ENCODE measurements at regions not wholly inside any gene's neighbourhood (a gene's known extent, or its start where the extent isn't known, plus 50 kb on each side); places are given as distances from the start of the nearest gene placed in this dataset.

GRCh38 chr22:48520207-48520606, 1307.5 kb downstream of the BRD1 start:
- intact Hi-C loops (cut with micrococcal nuclease): no loop called here
- Histone ChIP-seq H3K9me2 (ENCODE audit: insufficient read depth) (no peaks in the 10 kb centered on the region), H3K36me3 (ENCODE audit: control insufficient read depth in 1 of 2, insufficient read depth in 2 of 2, low read length in 2 of 2) (no peaks in the 10 kb centered on the region), H3K79me2 (ENCODE audit: insufficient read depth, low read length) (no peaks in the 10 kb centered on the region), H3K27me3 (ENCODE audit: insufficient read depth, low read length) (no peaks in the 10 kb centered on the region), H2AFZ (ENCODE audit: low read depth, low read length, poor library complexity, severe bottlenecking) (no peak overlapping the region), H3K4me2 (ENCODE audit: low read length) (no peak overlapping the region), H3K9ac (ENCODE audit: low read length) (no peak overlapping the region), H3K4me1 (ENCODE audit: control insufficient read depth in 1 of 2, insufficient read depth in 2 of 2, low read length in 2 of 2) (no peaks in the 10 kb centered on the region), H3K4me3 (replicated peaks in 1 of 2; ENCODE audit: low read depth in 1 of 2, low read length in 2 of 2) (no peak overlapping the region), H3K9me3 (ENCODE audit: control insufficient read depth in 1 of 2, insufficient read depth in 1 of 2, low read depth in 1 of 2, low read length in 2 of 2) (no peaks in the 10 kb centered on the region), H4K20me1 (ENCODE audit: insufficient read depth) (no peaks in the 10 kb centered on the region), H3K27ac (ENCODE audit: low read depth, low read length) (no peak overlapping the region)
- DNase-seq (ENCODE audit: low read depth, low spot score) (no peak), ATAC-seq (no peak)
- POLR2A ChIA-PET: no interaction called here
- no TSS peak for BruUV-seq (replicated peaks)
- no peak for TF ChIP-seq POLR2AphosphoS5 (IDR thresholded peaks at IDR 0.05; ENCODE audit: low read depth, low read length)
- TF ChIP-seq FOSL1 (IDR thresholded peaks at IDR 0.05; ENCODE audit: low read depth): no peak
- TF ChIP-seq EGR1 (IDR thresholded peaks at IDR 0.05; ENCODE audit: low read depth): no peak
- RAD21 ChIA-PET (ENCODE audit: low non-redundant PET in 1 of 2, low total read pairs in 2 of 2, uncharacterized antibody in 2 of 2, unreplicated experiment in 2 of 2): no interaction called here
- CTCF ChIA-PET: no interaction called here

- Histone ChIP-seq H3K4me2 (ENCODE audit: low read length) (no peak overlapping the region), H3K27me3 (ENCODE audit: insufficient read depth, low read length) (no peaks in the 10 kb centered on the region), H3K4me1 (ENCODE audit: control insufficient read depth in 1 of 2, insufficient read depth in 2 of 2, low read length in 2 of 2) (no peaks in the 10 kb centered on the region), H3K4me3 (replicated peaks in 1 of 2; ENCODE audit: low read depth in 1 of 2, low read length in 2 of 2) (no peak overlapping the region), H2AFZ (ENCODE audit: low read depth, low read length, poor library complexity, severe bottlenecking) (no peak overlapping the region), H3K9ac (ENCODE audit: low read length) (no peak overlapping the region), H3K27ac (ENCODE audit: low read depth, low read length) (no peak overlapping the region), H3K79me2 (ENCODE audit: insufficient read depth, low read length) (no peaks in the 10 kb centered on the region), H3K36me3 (ENCODE audit: control insufficient read depth in 1 of 2, insufficient read depth in 2 of 2, low read length in 2 of 2) (no peaks in the 10 kb centered on the region), H4K20me1 (ENCODE audit: insufficient read depth) (no peaks in the 10 kb centered on the region), H3K9me3 (ENCODE audit: control insufficient read depth in 1 of 2, insufficient read depth in 1 of 2, low read depth in 1 of 2, low read length in 2 of 2) (no peaks in the 10 kb centered on the region), H3K9me2 (ENCODE audit: insufficient read depth) (no peaks in the 10 kb centered on the region)
- intact Hi-C loops (cut with micrococcal nuclease): no loop called here
- peak; percentile 73 for ATAC-seq
- BruUV-seq (replicated peaks): no TSS peak
- 0 out of 2 replicates have a peak, but pooled peaks have one; percentile 4 for TF ChIP-seq RAD21 (IDR thresholded peaks at IDR 0.05; ENCODE audit: low read depth)
- TF ChIP-seq, protein P1, sequence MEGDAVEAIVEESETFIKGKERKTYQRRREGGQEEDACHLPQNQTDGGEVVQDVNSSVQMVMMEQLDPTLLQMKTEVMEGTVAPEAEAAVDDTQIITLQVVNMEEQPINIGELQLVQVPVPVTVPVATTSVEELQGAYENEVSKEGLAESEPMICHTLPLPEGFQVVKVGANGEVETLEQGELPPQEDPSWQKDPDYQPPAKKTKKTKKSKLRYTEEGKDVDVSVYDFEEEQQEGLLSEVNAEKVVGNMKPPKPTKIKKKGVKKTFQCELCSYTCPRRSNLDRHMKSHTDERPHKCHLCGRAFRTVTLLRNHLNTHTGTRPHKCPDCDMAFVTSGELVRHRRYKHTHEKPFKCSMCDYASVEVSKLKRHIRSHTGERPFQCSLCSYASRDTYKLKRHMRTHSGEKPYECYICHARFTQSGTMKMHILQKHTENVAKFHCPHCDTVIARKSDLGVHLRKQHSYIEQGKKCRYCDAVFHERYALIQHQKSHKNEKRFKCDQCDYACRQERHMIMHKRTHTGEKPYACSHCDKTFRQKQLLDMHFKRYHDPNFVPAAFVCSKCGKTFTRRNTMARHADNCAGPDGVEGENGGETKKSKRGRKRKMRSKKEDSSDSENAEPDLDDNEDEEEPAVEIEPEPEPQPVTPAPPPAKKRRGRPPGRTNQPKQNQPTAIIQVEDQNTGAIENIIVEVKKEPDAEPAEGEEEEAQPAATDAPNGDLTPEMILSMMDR (IDR thresholded peaks at IDR 0.05 in 2 of 3, conservative IDR thresholded peaks at IDR 0.05 in 1 of 3; ENCODE audit: borderline replicate concordance in 1 of 3, insufficient read depth in 1 of 3, low read depth in 2 of 3, low read length in 2 of 3): peak in 2 of 3 experiments; percentile 24; a peak in 1 of 6 replicates
- no peak for TF ChIP-seq ZFX (IDR thresholded peaks at IDR 0.05)
- no peak for TF ChIP-seq EGR1 (IDR thresholded peaks at IDR 0.05; ENCODE audit: low read depth)
- CTCF ChIA-PET: no interaction called here
- RAD21 ChIA-PET (ENCODE audit: low non-redundant PET in 1 of 2, low total read pairs in 2 of 2, uncharacterized antibody in 2 of 2, unreplicated experiment in 2 of 2): no interaction called here
- no peak for DNase-seq (ENCODE audit: low read depth, low spot score)
- POLR2A ChIA-PET: no interaction called here
Observed at GRCh38 chr22:48517039-48518030, 1310.3 kb downstream of the BRD1 start.
